ENCODE measurements at regions not wholly inside any gene's neighbourhood (a gene's known extent, or its start where the extent isn't known, plus 50 kb on each side); places are given as distances from the start of the nearest gene placed in this dataset.
"Not testable (repeated sequence)": the region's sequence is repeated elsewhere in the genome, so short reads cannot be mapped to it uniquely, and the experiment has no call there.

DNA sequence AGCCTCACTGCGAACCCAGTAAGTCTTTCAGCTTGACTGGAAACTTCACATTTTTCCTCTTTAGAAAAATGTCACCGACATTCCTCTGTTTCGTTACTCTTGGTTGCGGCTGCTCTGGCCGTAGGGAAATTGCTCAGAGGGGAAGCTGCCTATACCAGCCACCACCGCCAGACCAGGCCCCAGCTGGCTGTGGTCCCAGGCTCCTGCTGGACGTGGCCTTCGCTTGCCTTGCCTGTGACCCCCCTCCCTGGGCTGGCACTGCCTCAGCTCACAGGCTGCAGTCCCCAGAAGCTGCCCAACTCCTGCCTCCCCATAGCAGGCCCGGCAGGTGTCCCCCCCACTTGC lies 197.8 kb downstream of the MN1 start:
- peak; percentile 62 to 85 for DNase-seq
- peak overlapping the region; percentile 59 to 72 for H3K27ac ChIP-seq
- no peaks in the 10 kb centered on the region for H3K27me3 ChIP-seq
- intact Hi-C loops (cut with DNase I; ENCODE audit: low total_unique reads), result loop anchor here (10.0 kb wide), 1 partner anchor 201 kb away; the partner anchor contains the start of gene MN1
- H3K36me3 ChIP-seq, result no peaks in the 10 kb centered on the region
- H3K9me3 ChIP-seq, result no peaks in the 10 kb centered on the region
- H3K4me1 ChIP-seq, result peaks cover 0 to 19% (median 8%) of the 10 kb centered on the region in 4 donors
- TF ChIP-seq, protein P1, sequence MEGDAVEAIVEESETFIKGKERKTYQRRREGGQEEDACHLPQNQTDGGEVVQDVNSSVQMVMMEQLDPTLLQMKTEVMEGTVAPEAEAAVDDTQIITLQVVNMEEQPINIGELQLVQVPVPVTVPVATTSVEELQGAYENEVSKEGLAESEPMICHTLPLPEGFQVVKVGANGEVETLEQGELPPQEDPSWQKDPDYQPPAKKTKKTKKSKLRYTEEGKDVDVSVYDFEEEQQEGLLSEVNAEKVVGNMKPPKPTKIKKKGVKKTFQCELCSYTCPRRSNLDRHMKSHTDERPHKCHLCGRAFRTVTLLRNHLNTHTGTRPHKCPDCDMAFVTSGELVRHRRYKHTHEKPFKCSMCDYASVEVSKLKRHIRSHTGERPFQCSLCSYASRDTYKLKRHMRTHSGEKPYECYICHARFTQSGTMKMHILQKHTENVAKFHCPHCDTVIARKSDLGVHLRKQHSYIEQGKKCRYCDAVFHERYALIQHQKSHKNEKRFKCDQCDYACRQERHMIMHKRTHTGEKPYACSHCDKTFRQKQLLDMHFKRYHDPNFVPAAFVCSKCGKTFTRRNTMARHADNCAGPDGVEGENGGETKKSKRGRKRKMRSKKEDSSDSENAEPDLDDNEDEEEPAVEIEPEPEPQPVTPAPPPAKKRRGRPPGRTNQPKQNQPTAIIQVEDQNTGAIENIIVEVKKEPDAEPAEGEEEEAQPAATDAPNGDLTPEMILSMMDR (IDR thresholded peaks at IDR 0.05), result peak; percentile 9 to 40
- peak overlapping the region in 1 of 2 donors; percentile 1 for H3K4me3 ChIP-seq

DNA sequence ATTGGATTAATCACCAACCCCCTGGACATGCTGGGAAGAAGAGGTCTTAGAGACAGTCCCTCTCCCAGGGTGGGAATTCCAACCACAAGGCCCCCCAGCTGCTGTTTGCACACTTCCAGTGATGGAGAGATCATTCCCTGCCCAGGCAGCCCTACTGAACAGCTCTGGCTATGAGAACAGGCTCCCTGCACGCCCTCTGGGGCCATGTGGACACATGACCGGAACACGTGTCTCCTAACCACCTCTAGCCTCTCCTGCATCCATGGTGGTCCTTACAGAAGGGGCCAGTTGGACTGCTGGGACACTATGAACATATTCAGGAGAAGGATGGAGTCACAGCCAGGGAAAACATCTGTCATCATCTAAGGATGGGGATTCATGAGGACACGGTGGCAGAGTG lies 196.2 kb downstream of the MN1 start:
- Histone ChIP-seq H3K9me3 (no peaks in the 10 kb centered on the region), H3K4me3 (no peak overlapping the region), H3K27me3 (no peaks in the 10 kb centered on the region), H3K4me1 (peaks cover 0 to 19% (median 8%) of the 10 kb centered on the region in 4 donors), H3K27ac (no peak overlapping the region), H3K36me3 (no peaks in the 10 kb centered on the region)
- no peak for DNase-seq
- TF ChIP-seq, protein P1 (IDR thresholded peaks at IDR 0.05), result no peak
- intact Hi-C loops (cut with DNase I; ENCODE audit: low total_unique reads), result loop anchor here (10.0 kb wide), 1 partner anchor 199 kb away; the partner anchor contains the start of gene MN1

DNA sequence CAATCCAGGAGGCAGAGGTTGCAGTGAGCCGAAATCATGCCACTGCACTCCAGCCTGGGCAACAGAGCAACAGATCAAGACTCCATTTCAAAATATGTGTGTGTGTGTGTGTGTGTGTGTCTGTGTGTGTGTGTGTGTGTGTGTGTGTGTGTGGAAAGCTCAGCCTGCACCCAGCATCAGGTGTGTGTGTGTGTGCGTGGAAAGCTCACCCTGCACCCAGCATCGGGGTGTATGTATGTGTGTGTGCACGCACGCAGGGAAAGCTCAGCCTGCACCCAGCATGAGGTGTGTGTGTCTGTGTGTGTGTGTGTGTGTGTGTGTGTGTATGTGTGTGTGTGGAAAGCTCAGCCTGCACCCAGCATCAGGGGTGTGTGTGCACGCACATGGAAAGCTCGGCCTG lies 193.8 kb downstream of the MN1 start:
- not testable (repeated sequence) for H3K36me3 ChIP-seq, H3K27me3 ChIP-seq, H3K4me3 ChIP-seq, H3K9me3 ChIP-seq, H3K27ac ChIP-seq, H3K4me1 ChIP-seq, DNase-seq
- intact Hi-C loops (cut with DNase I; ENCODE audit: low total_unique reads), result loop anchor here (10.0 kb wide), 1 partner anchor 197 kb away; the partner anchor contains the start of gene MN1

DNA sequence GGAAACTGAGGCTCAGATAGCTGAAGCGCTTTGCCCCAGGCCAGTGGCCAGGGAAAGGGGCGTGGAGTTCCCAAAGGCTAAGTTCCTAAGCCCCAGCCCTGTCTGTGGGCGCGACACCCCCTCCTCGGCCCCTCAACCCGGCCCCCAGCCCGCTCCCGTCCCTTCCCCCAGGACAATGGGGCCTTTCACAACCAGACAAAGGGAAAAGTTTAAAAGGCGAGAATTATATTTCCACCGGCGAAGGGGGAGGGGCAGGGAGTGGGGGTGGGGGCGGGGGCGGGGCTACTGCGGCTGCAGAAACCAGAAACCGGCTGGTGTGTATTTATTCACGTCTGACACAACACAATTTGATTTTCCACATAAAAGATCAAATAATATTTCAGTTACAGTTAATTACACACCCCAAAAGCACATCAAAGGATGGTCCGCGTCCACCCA lies 192.1 kb downstream of the MN1 start:
- no peak overlapping the region for H3K27ac ChIP-seq
- intact Hi-C loops (cut with DNase I; ENCODE audit: low total_unique reads), result loop anchor here (10.0 kb wide), 1 partner anchor 195 kb away; the partner anchor contains the start of gene MN1

DNA sequence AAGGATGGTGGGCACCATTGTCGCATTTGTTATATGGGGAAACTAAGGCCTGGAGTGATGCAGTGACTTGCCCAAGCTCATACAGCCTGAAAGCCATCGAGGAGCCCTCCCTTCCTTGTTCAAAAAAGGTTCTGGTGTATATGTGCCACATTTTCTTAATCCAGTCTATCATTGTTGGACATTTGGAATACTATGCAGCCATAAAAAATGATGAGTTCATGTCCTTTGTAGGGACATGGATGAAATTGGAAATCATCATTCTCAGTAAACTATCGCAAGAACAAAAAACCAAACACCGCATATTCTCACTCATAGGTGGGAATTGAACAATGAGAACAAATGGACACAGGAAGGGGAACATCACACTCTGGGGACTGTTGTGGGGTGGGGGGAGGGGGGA lies 191.4 kb downstream of the MN1 start:
- H3K9me3 ChIP-seq; H3K36me3 ChIP-seq; H3K4me3 ChIP-seq; DNase-seq; intact Hi-C loops (cut with DNase I; ENCODE audit: low total_unique reads); H3K27me3 ChIP-seq; H3K27ac ChIP-seq: not testable (repeated sequence)
- peaks cover 0 to 21% (median 10%) of the 10 kb centered on the region in 4 donors for H3K4me1 ChIP-seq

More for the DNA sequence above, 192.1 kb downstream of the MN1 start:
- H3K9me3 ChIP-seq, result no peaks in the 10 kb centered on the region
- no peaks in the 10 kb centered on the region for H3K36me3 ChIP-seq
- peaks cover 0 to 16% (median 9%) of the 10 kb centered on the region in 4 donors for H3K4me1 ChIP-seq
- H3K4me3 ChIP-seq, result no peak overlapping the region
- H3K27me3 ChIP-seq, result peaks cover 0 to 7% of the 10 kb centered on the region in 2 donors
- TF ChIP-seq, protein P1 (IDR thresholded peaks at IDR 0.05), result no peak
- DNase-seq, result no peak

DNA sequence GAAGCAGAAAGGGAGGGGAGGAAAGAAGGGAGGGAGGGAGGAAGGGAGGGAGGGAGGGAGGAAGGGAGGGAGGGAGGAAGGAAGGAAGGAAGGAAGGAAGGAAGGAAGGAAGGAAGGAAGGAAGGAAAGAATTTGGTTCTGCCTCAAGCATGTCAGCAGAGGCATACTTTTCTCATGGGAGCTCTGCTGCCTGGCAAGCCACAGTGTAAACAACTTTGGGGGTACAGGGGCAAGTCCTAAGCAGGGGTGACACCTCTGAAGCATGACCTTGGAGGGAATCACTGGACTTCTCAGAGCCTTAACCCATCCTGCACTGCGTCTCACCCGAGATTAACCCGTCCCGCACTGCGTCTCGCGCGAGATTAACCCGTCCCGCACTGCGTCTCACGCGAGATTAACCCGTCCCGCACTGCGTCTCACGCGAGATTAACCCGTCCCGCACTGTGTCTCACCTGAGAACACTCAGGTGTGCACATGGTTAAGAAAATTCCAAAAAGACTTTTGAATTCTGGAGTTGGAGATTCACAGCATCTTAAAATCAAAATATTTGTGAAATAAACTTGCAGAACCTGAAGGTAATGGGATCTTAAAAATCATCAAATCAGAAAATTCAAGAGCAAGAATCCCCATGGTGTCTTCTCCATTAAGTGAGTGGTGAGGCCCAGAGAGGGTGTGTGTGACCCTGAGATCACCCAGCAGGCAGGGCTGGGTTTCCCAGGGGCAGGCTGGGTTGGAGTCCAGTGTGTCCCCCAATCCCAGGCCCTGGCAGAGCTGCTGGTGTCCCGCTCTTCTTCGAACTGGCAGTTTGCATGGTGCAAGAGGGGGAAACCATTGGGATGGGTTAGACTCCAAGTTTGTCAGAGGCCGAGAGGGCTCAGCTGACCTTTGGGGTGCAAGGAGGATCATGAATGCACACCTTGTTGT lies 190.4 kb downstream of the MN1 start:
- DNase-seq, result no peak
- Histone ChIP-seq H3K4me3 (no peak overlapping the region), H3K4me1 (peaks cover 0 to 21% (median 10%) of the 10 kb centered on the region in 4 donors), H3K9me3 (no peaks in the 10 kb centered on the region), H3K27ac (no peak overlapping the region), H3K27me3 (peaks cover 0 to 7% of the 10 kb centered on the region in 2 donors), H3K36me3 (no peaks in the 10 kb centered on the region)
- intact Hi-C loops (cut with DNase I; ENCODE audit: low total_unique reads), result no loop called here
- TF ChIP-seq, protein P1 (IDR thresholded peaks at IDR 0.05), result no peak

Data from tibial artery (tissue), 4 donors.